ENCODE measurements at regions not wholly inside any gene's neighbourhood (a gene's known extent, or its start where the extent isn't known, plus 50 kb on each side); places are given as distances from the start of the nearest gene placed in this dataset.

DNA sequence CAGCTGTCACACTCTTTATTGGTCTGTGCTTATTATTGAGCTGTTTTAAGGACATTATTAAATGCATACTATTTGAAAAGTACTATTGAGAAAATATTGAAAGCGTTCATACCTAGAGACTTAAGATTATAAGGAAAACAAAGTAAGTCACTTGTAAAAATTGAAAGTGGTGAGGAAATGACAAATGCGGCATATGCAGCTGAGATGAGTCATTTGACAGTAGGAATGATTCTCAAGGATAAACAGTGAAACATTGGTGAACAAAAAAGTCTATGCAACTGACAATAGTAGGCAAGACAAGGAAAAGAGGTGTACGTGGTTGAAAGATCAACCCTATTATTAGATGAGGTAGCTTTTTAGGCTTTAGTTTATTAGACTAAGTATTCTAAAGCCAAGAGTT, 82.6 kb upstream of the MAP10 start:
- TF ChIP-seq CTCF (IDR thresholded peaks at IDR 0.05) (no peak), POLR2A (IDR thresholded peaks at IDR 0.05) (no peak), POLR2AphosphoS5 (IDR thresholded peaks at IDR 0.05; ENCODE audit: insufficient read depth in 1 of 2, low read depth in 1 of 2) (no peak)

Measured in vagina (tissue), 2 donors.